SK-N-SH (cell line): ENCODE measurements at regions not wholly inside any gene's neighbourhood (a gene's known extent, or its start where the extent isn't known, plus 50 kb on each side); places are given as distances from the start of the nearest gene placed in this dataset.

Experiments used
- CTCF ChIA-PET: fragments of 300-600, 350-600 bp; formaldehyde crosslinking; extraction: SDS; loops from one replicate; lab custom pipeline; 2021; lab: Yijun Ruan, JAX
- POLR2A ChIA-PET: fragments of 350-600 bp; sonication (Branson Sonifier 250); formaldehyde crosslinking; extraction: SDS; loops from one replicate; lab custom pipeline; 2020; ENCODE audit warnings: antibody characterized with exemption, inconsistent platforms; lab: Yijun Ruan, JAX
- DNase-seq: peaks from one replicate; pipeline ENCODE4 v3.0.0; 2012
- H2AFZ ChIP-seq: fragments of 200-600 bp; sonication (generic); 2 replicates; pipeline ENCODE4 v1.8.1; 2016; ENCODE audit warnings: antibody characterized with exemption, mild to moderate bottlenecking, low read depth
- H3F3A ChIP-seq: fragments of 200-600 bp; sonication (generic); replicated peaks from 2 replicates; pipeline ENCODE3; 2016; ENCODE audit warnings: antibody characterized with exemption, mild to moderate bottlenecking; ENCODE audit not compliant: insufficient read depth
- H3K27ac ChIP-seq, 2 experiments: fragments of 200-500 bp in 1 of 2; fragments of 200-600 bp in 1 of 2; sonication (Bioruptor generic) in 1 of 2; sonication (generic), shearing (Covaris generic) in 1 of 2; 2 replicates each; pipeline versions ENCODE4 v1.5.1 to v1.6.1; 2014 to 2016; ENCODE audit warnings: low read depth in 2 of 2, inconsistent platforms in 1 of 2, low read length in 1 of 2, mild to moderate bottlenecking in 1 of 2, mixed read lengths in 1 of 2
- H3K27me3 ChIP-seq: fragments of 200-600 bp; sonication (generic), shearing (Covaris generic); 2 replicates; pipeline ENCODE4 v1.6.1; 2016; ENCODE audit warnings: mixed run types; ENCODE audit not compliant: insufficient read depth
- H3K36me3 ChIP-seq, 2 experiments: fragments of 200-500 bp in 1 of 2; fragments of 200-600 bp in 1 of 2; sonication (Bioruptor generic) in 1 of 2; sonication (generic) in 1 of 2; replicated peaks in 1 of 2; 2 replicates each; pipeline versions ENCODE3 to v1.5.1; 2014 to 2016; ENCODE audit warnings: low read length in 1 of 2, mild to moderate bottlenecking in 1 of 2; ENCODE audit not compliant: insufficient read depth in 2 of 2, control insufficient read depth in 1 of 2
- H3K4me1 ChIP-seq, 2 experiments: fragments of 200-500 bp in 1 of 2; fragments of 200-600 bp in 1 of 2; sonication (Bioruptor generic) in 1 of 2; sonication (generic), shearing (Covaris generic) in 1 of 2; 2 replicates each; pipeline versions ENCODE4 v1.5.1 to v1.6.1; 2014 to 2016; ENCODE audit warnings: low read depth in 1 of 2, low read length in 1 of 2, mixed run types in 1 of 2; ENCODE audit not compliant: insufficient read depth in 2 of 2, control insufficient read depth in 1 of 2
- H3K4me2 ChIP-seq: fragments of 200-600 bp; sonication (generic), shearing (Covaris generic); 2 replicates; pipeline ENCODE4 v1.6.1; 2017; ENCODE audit warnings: mixed run types
- H3K4me3 ChIP-seq, 2 experiments: fragments of 200-500 bp in 1 of 2; fragments of 200-600 bp in 1 of 2; sonication (Bioruptor generic) in 1 of 2; sonication (generic), shearing (Covaris generic) in 1 of 2; 2 replicates each; pipeline versions ENCODE4 v1.5.1 to v1.8.1; 2014 to 2016; ENCODE audit warnings: low read depth in 2 of 2, inconsistent platforms in 1 of 2, low read length in 1 of 2, mild to moderate bottlenecking in 1 of 2, mixed read lengths in 1 of 2, moderate library complexity in 1 of 2
- H3K79me2 ChIP-seq: fragments of 200-600 bp; sonication (generic); 2 replicates; pipeline ENCODE4 v1.8.1; 2017; ENCODE audit warnings: mild to moderate bottlenecking; ENCODE audit not compliant: insufficient read depth
- H3K9ac ChIP-seq: fragments of 200-600 bp; sonication (generic); 2 replicates; pipeline ENCODE4 v1.6.1; 2017; ENCODE audit warnings: mixed run types
- H3K9me2 ChIP-seq: fragments of 200-600 bp; sonication (generic); 2 replicates; pipeline ENCODE4 v1.6.1; 2017; ENCODE audit warnings: mixed run types
- H3K9me3 ChIP-seq: fragments of 200-600 bp; sonication (generic); 2 replicates; pipeline ENCODE4 v1.6.1; 2017; ENCODE audit warnings: mixed run types, mild to moderate bottlenecking, moderate library complexity
- H4K20me1 ChIP-seq: fragments of 200-600 bp; sonication (generic); 2 replicates; pipeline ENCODE4 v1.6.1; 2017; ENCODE audit warnings: mild to moderate bottlenecking, mixed run types; ENCODE audit not compliant: insufficient read depth
- EP300 ChIP-seq, 2 experiments: IDR thresholded peaks; 2 replicates each; pipeline versions ENCODE4 v1.4.0 to v1.6.1; 2012; ENCODE audit warnings: borderline replicate concordance in 1 of 2, low read depth in 1 of 2, low read length in 1 of 2
- EZH2phosphoT487 ChIP-seq: fragments of 200-600 bp; sonication (generic); IDR thresholded peaks from 2 replicates; pipeline ENCODE4 v1.6.1; 2017; ENCODE audit warnings: low read depth, mixed run types, mild to moderate bottlenecking, antibody characterized with exemption, moderate library complexity, borderline replicate concordance
- FOSL2 ChIP-seq: IDR thresholded peaks from 2 replicates; pipeline ENCODE4 v1.4.0; 2012; ENCODE audit warnings: low read depth, mild to moderate bottlenecking, moderate library complexity, borderline replicate concordance
- GATA2 ChIP-seq: sonication (generic); formaldehyde crosslinking; IDR thresholded peaks from 2 replicates; pipeline ENCODE4 v1.5.0; 2020; ENCODE audit warnings: mild to moderate bottlenecking, missing genetic modification reagents
- JUND ChIP-seq: IDR thresholded peaks from 2 replicates; pipeline ENCODE4 v1.4.0; 2012
- MEF2A ChIP-seq: IDR thresholded peaks from 2 replicates; pipeline ENCODE4 v1.4.0; 2012; ENCODE audit warnings: low read depth, borderline replicate concordance
- POLR2AphosphoS5 ChIP-seq: IDR thresholded peaks from 2 replicates; pipeline ENCODE4 v1.6.1; 2012; ENCODE audit warnings: low read depth, low read length
- RAD21 ChIP-seq: IDR thresholded peaks from 2 replicates; pipeline ENCODE4 v1.6.1; 2012; ENCODE audit warnings: mild to moderate bottlenecking, low read length
- YY1 ChIP-seq: IDR thresholded peaks from 2 replicates; pipeline ENCODE4 v1.4.0; 2012; ENCODE audit warnings: low read depth, mild to moderate bottlenecking
- WGBS: methylation state at CpG from one replicate; pipeline ENCODE4 v1.1.6; 2017; ENCODE audit warnings: low lambda C conversion rate; 5-methylcytosine and 5-hydroxymethylcytosine counted together
- TF ChIP-seq, protein P1 (sequence below): IDR thresholded peaks from 2 replicates; pipeline ENCODE4 v1.6.1; 2012; ENCODE audit warnings: mild to moderate bottlenecking, low read depth, low read length, moderate library complexity

DNA sequence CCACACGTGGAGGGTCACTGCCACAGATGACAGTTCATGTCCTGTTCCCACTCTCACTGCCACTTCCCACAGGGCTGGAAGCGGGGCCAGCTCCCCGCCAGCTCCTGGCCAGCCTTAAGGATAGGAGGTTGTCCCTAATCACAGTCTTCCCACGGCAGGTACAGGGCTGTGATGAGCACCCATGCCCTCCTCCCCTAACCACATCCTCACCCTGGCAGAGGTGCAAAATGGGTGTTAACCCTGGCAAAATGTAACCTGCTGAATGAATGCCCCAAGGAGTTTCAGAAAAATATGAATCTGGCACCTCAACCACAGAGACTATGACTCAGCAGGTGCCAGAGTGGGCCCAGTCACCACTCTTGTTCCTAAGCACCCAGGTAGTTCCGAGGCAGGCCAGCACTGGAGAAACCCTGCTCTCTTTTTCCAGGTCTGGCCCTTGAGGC is 185.1 kb upstream of the TPM1 start:
- Histone ChIP-seq H3K79me2 (no peaks in the 10 kb centered on the region), H3K9ac (no peak overlapping the region)
- TF ChIP-seq JUND, result no peak
- no peak for TF ChIP-seq YY1
- no peak for TF ChIP-seq EP300 (IDR thresholded peaks at IDR 0.05; ENCODE audit: borderline replicate concordance in 1 of 2, low read depth in 1 of 2, low read length in 1 of 2)
- no peak for TF ChIP-seq POLR2AphosphoS5
- TF ChIP-seq RAD21, result no peak
- TF ChIP-seq MEF2A, result no peak
- TF ChIP-seq, protein P1, sequence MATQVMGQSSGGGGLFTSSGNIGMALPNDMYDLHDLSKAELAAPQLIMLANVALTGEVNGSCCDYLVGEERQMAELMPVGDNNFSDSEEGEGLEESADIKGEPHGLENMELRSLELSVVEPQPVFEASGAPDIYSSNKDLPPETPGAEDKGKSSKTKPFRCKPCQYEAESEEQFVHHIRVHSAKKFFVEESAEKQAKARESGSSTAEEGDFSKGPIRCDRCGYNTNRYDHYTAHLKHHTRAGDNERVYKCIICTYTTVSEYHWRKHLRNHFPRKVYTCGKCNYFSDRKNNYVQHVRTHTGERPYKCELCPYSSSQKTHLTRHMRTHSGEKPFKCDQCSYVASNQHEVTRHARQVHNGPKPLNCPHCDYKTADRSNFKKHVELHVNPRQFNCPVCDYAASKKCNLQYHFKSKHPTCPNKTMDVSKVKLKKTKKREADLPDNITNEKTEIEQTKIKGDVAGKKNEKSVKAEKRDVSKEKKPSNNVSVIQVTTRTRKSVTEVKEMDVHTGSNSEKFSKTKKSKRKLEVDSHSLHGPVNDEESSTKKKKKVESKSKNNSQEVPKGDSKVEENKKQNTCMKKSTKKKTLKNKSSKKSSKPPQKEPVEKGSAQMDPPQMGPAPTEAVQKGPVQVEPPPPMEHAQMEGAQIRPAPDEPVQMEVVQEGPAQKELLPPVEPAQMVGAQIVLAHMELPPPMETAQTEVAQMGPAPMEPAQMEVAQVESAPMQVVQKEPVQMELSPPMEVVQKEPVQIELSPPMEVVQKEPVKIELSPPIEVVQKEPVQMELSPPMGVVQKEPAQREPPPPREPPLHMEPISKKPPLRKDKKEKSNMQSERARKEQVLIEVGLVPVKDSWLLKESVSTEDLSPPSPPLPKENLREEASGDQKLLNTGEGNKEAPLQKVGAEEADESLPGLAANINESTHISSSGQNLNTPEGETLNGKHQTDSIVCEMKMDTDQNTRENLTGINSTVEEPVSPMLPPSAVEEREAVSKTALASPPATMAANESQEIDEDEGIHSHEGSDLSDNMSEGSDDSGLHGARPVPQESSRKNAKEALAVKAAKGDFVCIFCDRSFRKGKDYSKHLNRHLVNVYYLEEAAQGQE, result no peak
- no peak for TF ChIP-seq EZH2phosphoT487
- TF ChIP-seq FOSL2, result peak; percentile 24; the same call in 1 of the 2 replicates
- TF ChIP-seq, all 33 proteins: peak for 1
- Histone ChIP-seq H3K36me3 (no peaks in the 10 kb centered on the region), H3K9me3 (no peaks in the 10 kb centered on the region), H4K20me1 (no peaks in the 10 kb centered on the region), H3K9me2 (no peaks in the 10 kb centered on the region), H3K27me3 (no peaks in the 10 kb centered on the region), H3K27ac (no peak overlapping the region; a peak in 1 of 4 replicates), H3K4me2 (no peak overlapping the region), H2AFZ (no peak overlapping the region), H3K4me1 (no peaks in the 10 kb centered on the region), H3F3A (peaks cover 7% of the 10 kb centered on the region), H3K4me3 (no peak overlapping the region)
- ChIA-PET POLR2A (no interaction called here), CTCF (interaction anchor here (1.2 to 1.5 kb wide), 2 partner anchors 14 to 18 kb away, joined by 3 to 4 read pairs; no protein-coding TSS in a partner anchor)
- no peak for DNase-seq
- 94% methylated on average over 2 of the region's 5 CpGs for WGBS

DNA sequence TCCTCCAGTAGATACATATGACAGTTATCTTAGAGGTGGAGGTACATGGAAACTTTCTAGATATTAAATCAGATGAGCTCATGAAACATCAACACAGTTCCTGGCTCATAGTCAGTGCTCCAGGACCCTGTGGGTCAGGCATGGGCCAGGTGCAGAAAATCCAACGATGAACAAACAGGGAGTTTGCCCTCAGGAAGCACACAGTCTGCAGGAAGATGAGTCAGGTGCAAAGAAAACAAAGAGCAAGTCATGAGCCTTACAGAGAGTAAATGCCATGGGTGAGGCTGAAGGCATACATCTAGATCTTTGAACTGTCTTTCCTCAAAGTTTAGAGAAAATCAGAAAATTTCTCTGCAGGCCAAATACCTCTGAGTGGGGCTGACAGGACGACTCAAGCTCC is 184.2 kb upstream of the TPM1 start:
- Histone ChIP-seq H3K27ac (no peak overlapping the region; a peak in 1 of 4 replicates), H3K9me3 (no peaks in the 10 kb centered on the region), H3K4me3 (no peak overlapping the region), H3K79me2 (no peaks in the 10 kb centered on the region), H3K9ac (no peak overlapping the region), H3K27me3 (no peaks in the 10 kb centered on the region), H4K20me1 (no peaks in the 10 kb centered on the region), H3K9me2 (no peaks in the 10 kb centered on the region), H2AFZ (no peak overlapping the region), H3K4me2 (no peak overlapping the region), H3K36me3 (no peaks in the 10 kb centered on the region), H3K4me1 (no peaks in the 10 kb centered on the region), H3F3A (peaks cover 7% of the 10 kb centered on the region)
- no peak for TF ChIP-seq GATA2 (CRISPR knock-in tag)
- ChIA-PET POLR2A (no interaction called here), CTCF (interaction anchor here (1.2 to 1.5 kb wide), 3 partner anchors 13 to 76 kb away, joined by 3 to 4 read pairs (median 3); no protein-coding TSS in a partner anchor)
- WGBS, result 57% methylated on average over 2 of the region's 2 CpGs
- DNase-seq, result no peak
